SH-SY5Y (cell line): ENCODE measurements at regions not wholly inside any gene's neighbourhood (a gene's known extent, or its start where the extent isn't known, plus 50 kb on each side); places are given as distances from the start of the nearest gene placed in this dataset.

ENCODE experiments used
- GATA2 ChIP-seq: IDR thresholded peaks from 2 replicates; pipeline ENCODE4 v1.6.1; 2011; ENCODE audit warnings: mild to moderate bottlenecking, low read depth, low read length
- GATA3 ChIP-seq: IDR thresholded peaks from 2 replicates; pipeline ENCODE4 v1.6.1; 2011; ENCODE audit warnings: low read depth, mild to moderate bottlenecking, low read length, moderate library complexity

DNA sequence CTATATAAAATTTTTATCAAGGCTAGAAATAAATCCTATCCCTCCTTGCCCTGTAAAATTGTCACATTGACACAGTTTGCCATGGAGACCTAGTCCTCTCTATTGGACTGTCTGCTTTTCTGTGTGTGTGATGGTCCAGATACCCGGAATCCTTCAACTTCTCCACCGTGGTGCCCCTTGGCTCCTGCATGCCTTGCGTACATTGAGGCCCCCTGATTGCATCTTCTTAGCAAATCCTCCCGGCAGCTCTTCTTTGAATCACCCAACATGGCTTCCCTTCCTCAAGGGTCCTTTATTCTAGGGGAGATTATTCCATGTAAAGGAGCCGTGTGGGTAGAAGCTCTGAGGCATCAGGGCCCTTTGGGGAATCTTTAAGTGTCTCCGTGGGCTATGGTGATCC is 219.5 kb downstream of the CDC5L start:
- TF ChIP-seq GATA2 (no peak), GATA3 (no peak)
